ENCODE measurements at regions not wholly inside any gene's neighbourhood (a gene's known extent, or its start where the extent isn't known, plus 50 kb on each side); places are given as distances from the start of the nearest gene placed in this dataset.

GRCh38 chr7:114760477-114760876, 161.4 kb upstream of the MDFIC start:
- no peaks in the 10 kb centered on the region for H3K9me3 ChIP-seq (ENCODE audit: control insufficient read depth, low read length)
- no peak overlapping the region for H3K27ac ChIP-seq (ENCODE audit: low read depth, low read length)
- 90% methylated on average over 2 of the region's 2 CpGs; no CpG with 5 or more reads in 1 of the 2 experiments for WGBS, 2 experiments (ENCODE audit: insufficient coverage in 1 of 2, insufficient read length in 1 of 2)
- no peaks in the 10 kb centered on the region for H3K36me3 ChIP-seq (ENCODE audit: control insufficient read depth, insufficient read depth, low read length)
- Mint-ChIP-seq H3K4me1 (no peaks in the 10 kb centered on the region), H3K36me3 (ENCODE audit: low read depth) (no peaks in the 10 kb centered on the region), H3K27me3 (ENCODE audit: insufficient read depth) (no peaks in the 10 kb centered on the region), H3K4me3 (no peak overlapping the region), H3K9me3 (no peaks in the 10 kb centered on the region), H3K27ac (no peak overlapping the region)
- no peak for TF ChIP-seq CTCF (conservative IDR thresholded peaks at IDR 0.05)
- no peaks in the 10 kb centered on the region for H3K4me1 ChIP-seq (ENCODE audit: control insufficient read depth, insufficient read depth, low read length)
- H3K9ac ChIP-seq (ENCODE audit: extremely low read depth, low read length, poor library complexity, severe bottlenecking) = no peak overlapping the region
- no peak overlapping the region for H3K4me3 ChIP-seq (ENCODE audit: low read length)
- DNase-seq = no peak
- no peaks in the 10 kb centered on the region for H3K27me3 ChIP-seq (ENCODE audit: control insufficient read depth, insufficient read depth, low read length, poor library complexity, severe bottlenecking)

- no peaks in the 10 kb centered on the region for H3K27me3 Mint-ChIP-seq (ENCODE audit: insufficient read depth)
- H3K9me3 Mint-ChIP-seq = no peaks in the 10 kb centered on the region
- no peaks in the 10 kb centered on the region for H3K36me3 Mint-ChIP-seq (ENCODE audit: low read depth)
Observed at GRCh38 chr7:114761973-114762372, 159.9 kb upstream of the MDFIC start.

GRCh38 chr7:114765331-114766040, 156.4 kb upstream of the MDFIC start:
- no peak overlapping the region for H3K4me3 Mint-ChIP-seq
- no peaks in the 10 kb centered on the region for H3K9me3 Mint-ChIP-seq
- 84 to 100% methylated on average over 1 of the region's 2 CpGs for WGBS, 2 experiments (ENCODE audit: insufficient coverage in 1 of 2, insufficient read length in 1 of 2)
- H3K4me1 Mint-ChIP-seq = no peaks in the 10 kb centered on the region
- Histone ChIP-seq H3K4me1 (ENCODE audit: control insufficient read depth, insufficient read depth, low read length) (no peaks in the 10 kb centered on the region), H3K9ac (ENCODE audit: extremely low read depth, low read length, poor library complexity, severe bottlenecking) (no peak overlapping the region), H3K27ac (ENCODE audit: low read depth, low read length) (no peak overlapping the region), H3K9me3 (ENCODE audit: control insufficient read depth, low read length) (no peaks in the 10 kb centered on the region), H3K36me3 (ENCODE audit: control insufficient read depth, insufficient read depth, low read length) (no peaks in the 10 kb centered on the region), H3K4me3 (ENCODE audit: low read length) (no peak overlapping the region), H3K27me3 (ENCODE audit: control insufficient read depth, insufficient read depth, low read length, poor library complexity, severe bottlenecking) (no peaks in the 10 kb centered on the region)
- H3K27me3 Mint-ChIP-seq (ENCODE audit: insufficient read depth) = no peaks in the 10 kb centered on the region
- no peak overlapping the region for H3K27ac Mint-ChIP-seq
- no peaks in the 10 kb centered on the region for H3K36me3 Mint-ChIP-seq (ENCODE audit: low read depth)
- TF ChIP-seq CTCF (conservative IDR thresholded peaks at IDR 0.05) = no peak
- DNase-seq = no peak

More at GRCh38 chr7:114761973-114762372, 159.9 kb upstream of the MDFIC start:
- Histone ChIP-seq H3K9me3 (ENCODE audit: control insufficient read depth, low read length) (no peaks in the 10 kb centered on the region), H3K27me3 (ENCODE audit: control insufficient read depth, insufficient read depth, low read length, poor library complexity, severe bottlenecking) (no peaks in the 10 kb centered on the region), H3K4me1 (ENCODE audit: control insufficient read depth, insufficient read depth, low read length) (no peaks in the 10 kb centered on the region), H3K9ac (ENCODE audit: extremely low read depth, low read length, poor library complexity, severe bottlenecking) (no peak overlapping the region), H3K36me3 (ENCODE audit: control insufficient read depth, insufficient read depth, low read length) (no peaks in the 10 kb centered on the region), H3K27ac (ENCODE audit: low read depth, low read length) (no peak overlapping the region), H3K4me3 (ENCODE audit: low read length) (no peak overlapping the region)
- H3K4me3 Mint-ChIP-seq = no peak overlapping the region
- DNase-seq = no peak
- no peak for TF ChIP-seq CTCF (conservative IDR thresholded peaks at IDR 0.05)
- WGBS, 2 experiments (ENCODE audit: insufficient coverage in 1 of 2, insufficient read length in 1 of 2) = no CpG with 5 or more reads among the region's 2 CpGs
- H3K27ac Mint-ChIP-seq = no peak overlapping the region
- no peaks in the 10 kb centered on the region for H3K4me1 Mint-ChIP-seq
